Stomach (tissue), 8 donors: ENCODE measurements at regions not wholly inside any gene's neighbourhood (a gene's known extent, or its start where the extent isn't known, plus 50 kb on each side); places are given as distances from the start of the nearest gene placed in this dataset.
A peak's percentile ranks its signal among the peaks of the same experiment; 100 is the strongest.

Source experiments
- DNase-seq, 2 donors: peaks; one replicate each; pipeline versions ENCODE4 v3.0.0 to v3.0.0-alpha.2; 2013 to 2019
- H3K27ac ChIP-seq, 5 donors: fragments of 200-600 bp in 4 of 5; sonication (generic) in 4 of 5; one replicate each; pipeline ENCODE4 v1.5.1; 2013 to 2019; ENCODE audit warnings: mild to moderate bottlenecking in 1 of 5, moderate library complexity in 1 of 5
- H3K27me3 ChIP-seq, 3 donors: fragments of 200-600 bp; sonication (generic); one replicate each; pipeline ENCODE4 v1.5.1; 2017 to 2019; ENCODE audit warnings: mixed run types in 1 of 3
- H3K36me3 ChIP-seq, 4 donors: fragments of 200-600 bp; sonication (generic); 1 replicate in 3 of 4; 2 replicates in 1 of 4; pipeline ENCODE4 v1.5.1; 2016 to 2019
- H3K4me1 ChIP-seq, 4 donors: fragments of 200-600 bp; sonication (generic); one replicate each; pipeline ENCODE4 v1.5.1; 2016 to 2019
- H3K4me3 ChIP-seq, 4 donors: fragments of 200-600 bp; sonication (generic) in 3 of 4; one replicate each; pipeline ENCODE4 v1.5.1; 2016 to 2019; ENCODE audit warnings: mild to moderate bottlenecking in 1 of 4
- H3K9me3 ChIP-seq, 4 donors: fragments of 200-600 bp; sonication (generic); one replicate each; pipeline ENCODE4 v1.5.1; 2016 to 2019
- CTCF ChIP-seq, 7 experiments: fragments of 450-650 bp in 4 of 7; fragments of 200-600 bp in 3 of 7; sonication (generic) in 3 of 7; IDR thresholded peaks; one replicate each; pipeline ENCODE4 v1.5.1; 2016 to 2019; ENCODE audit warnings: antibody characterized with exemption in 7 of 7, control low read depth in 2 of 7, mild to moderate bottlenecking in 1 of 7
- EP300 ChIP-seq: sonication (generic); formaldehyde crosslinking; IDR thresholded peaks from one replicate; pipeline ENCODE4 v1.6.1; 2017; ENCODE audit warnings: antibody characterized with exemption
- POLR2A ChIP-seq, 4 donors: fragments of 450-650 bp; IDR thresholded peaks; one replicate each; pipeline ENCODE4 v1.6.1; 2016; ENCODE audit warnings: antibody characterized with exemption in 4 of 4, control low read depth in 2 of 4, mild to moderate bottlenecking in 1 of 4, moderate library complexity in 1 of 4
- POLR2AphosphoS5 ChIP-seq, 3 donors: sonication (generic); formaldehyde crosslinking; IDR thresholded peaks; one replicate each; pipeline ENCODE4 v1.6.1; 2016; ENCODE audit warnings: antibody characterized with exemption in 3 of 3
- WGBS, 5 donors: extraction: QIAGEN DNeasy Blood & Tissue Kit in 3 of 5; methylation state at CpG; one replicate each; pipeline versions ENCODE4 v1.1.5 to v1.1.7; 2013 to 2018; 5-methylcytosine and 5-hydroxymethylcytosine counted together
- intact Hi-C: fragments of 100-400 bp; cut with DNase I; formaldehyde crosslinking; loops from one replicate; pipeline ENCODE4 v1.15.1; 2023; ENCODE audit warnings: low total_unique reads
- donor health status: healthy with polysubstance abuse.
- donor health status: Bipolar disorder and iron deficiency.
- donor health status: healthy.

- H3K27me3 ChIP-seq: no peaks in the 10 kb centered on the region
Observed at GRCh38 chr2:223460774-223461211, 141.4 kb downstream of the SCG2 start.

GRCh38 chr2:223464071-223464470 lies 138.1 kb downstream of the SCG2 start:
- Histone ChIP-seq H3K27me3 (no peaks in the 10 kb centered on the region), H3K9me3 (peaks cover 0 to 12% (median 0%) of the 10 kb centered on the region in 4 donors), H3K36me3 (no peaks in the 10 kb centered on the region), H3K4me1 (no peaks in the 10 kb centered on the region), H3K27ac (no peak overlapping the region), H3K4me3 (no peak overlapping the region)
- intact Hi-C loops: no loop called here
- WGBS, 5 donors: 83 to 94% (median 91%) methylated on average over 2 of the region's 2 CpGs
- no peak for DNase-seq
- TF ChIP-seq EP300 (no peak), POLR2AphosphoS5 (IDR thresholded peaks at IDR 0.05) (no peak), POLR2A (IDR thresholded peaks at IDR 0.05) (no peak), CTCF (IDR thresholded peaks at IDR 0.05) (no peak)

More at GRCh38 chr2:223460774-223461211, 141.4 kb downstream of the SCG2 start:
- Histone ChIP-seq H3K9me3 (peaks cover 0 to 12% (median 0%) of the 10 kb centered on the region in 4 donors), H3K4me3 (no peak overlapping the region), H3K27ac (peak overlapping the region in 1 of 5 donors; percentile 12), H3K36me3 (no peaks in the 10 kb centered on the region), H3K4me1 (no peaks in the 10 kb centered on the region)
- intact Hi-C loops: no loop called here
- no peak for DNase-seq
- TF ChIP-seq EP300 (no peak), CTCF (IDR thresholded peaks at IDR 0.05) (no peak), POLR2A (IDR thresholded peaks at IDR 0.05) (no peak), POLR2AphosphoS5 (IDR thresholded peaks at IDR 0.05) (no peak)

DNA sequence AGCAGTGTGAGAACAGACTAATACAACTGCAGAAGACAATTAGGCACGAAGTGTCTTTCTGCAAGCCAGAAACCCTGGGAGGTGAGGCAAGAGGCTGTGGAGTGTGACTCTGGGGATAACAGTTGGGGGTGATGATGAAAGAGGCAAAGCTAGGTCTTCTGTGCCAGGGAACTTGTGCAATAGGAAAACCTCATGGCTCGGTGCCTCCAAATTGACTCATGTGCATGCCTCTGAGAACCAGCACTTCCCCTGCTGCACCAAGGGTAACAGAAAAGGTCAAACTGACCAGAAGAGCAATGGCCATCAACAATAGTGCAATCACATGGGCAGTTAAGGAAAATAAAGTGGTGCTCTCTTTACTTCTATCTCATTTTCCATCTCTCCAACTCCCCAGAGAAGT lies 136.4 kb downstream of the SCG2 start:
- WGBS, 5 donors: 39 to 78% (median 74%) methylated on average over 2 of the region's 2 CpGs
- Histone ChIP-seq H3K4me3 (no peak overlapping the region), H3K27ac (no peak overlapping the region)

DNA sequence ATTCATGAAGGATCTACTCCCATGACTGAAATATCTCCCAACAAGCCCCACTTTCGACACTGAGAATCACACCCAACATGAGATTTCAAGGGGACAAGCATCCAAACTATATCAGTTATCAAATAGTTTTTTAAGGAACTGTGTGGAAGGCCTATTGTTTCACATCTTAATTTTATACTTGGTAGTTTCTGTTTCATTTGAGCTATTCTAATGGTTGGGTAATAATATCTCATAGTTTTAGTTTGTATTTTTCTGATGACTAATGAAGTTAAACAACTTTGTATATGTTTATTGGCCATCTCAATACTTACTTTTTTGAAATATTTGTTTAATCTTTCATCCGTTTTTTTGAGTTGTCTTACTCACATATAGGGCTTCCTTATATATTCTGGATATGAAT lies 135.0 kb downstream of the SCG2 start:
- H3K9me3 ChIP-seq: peaks cover 0 to 11% (median 0%) of the 10 kb centered on the region in 4 donors
- no peaks in the 10 kb centered on the region for H3K36me3 ChIP-seq
- H3K4me3 ChIP-seq: no peak overlapping the region
- DNase-seq: no peak
- intact Hi-C loops: no loop called here
- H3K27ac ChIP-seq: no peak overlapping the region
- H3K27me3 ChIP-seq: no peaks in the 10 kb centered on the region
- peaks cover 0 to 5% (median 2%) of the 10 kb centered on the region in 4 donors for H3K4me1 ChIP-seq
- 44 to 71% (median 51%) methylated on average over 2 of the region's 2 CpGs for WGBS, 5 donors
- no peak for TF ChIP-seq CTCF (IDR thresholded peaks at IDR 0.05)
- TF ChIP-seq POLR2A (IDR thresholded peaks at IDR 0.05): no peak
- no peak for TF ChIP-seq EP300
- no peak for TF ChIP-seq POLR2AphosphoS5 (IDR thresholded peaks at IDR 0.05)

More for the DNA sequence above, 136.4 kb downstream of the SCG2 start:
- Histone ChIP-seq H3K9me3 (peaks cover 0 to 12% (median 0%) of the 10 kb centered on the region in 4 donors), H3K4me1 (peaks cover 0 to 5% (median 2%) of the 10 kb centered on the region in 4 donors), H3K27me3 (no peaks in the 10 kb centered on the region), H3K36me3 (no peaks in the 10 kb centered on the region)
- intact Hi-C loops: no loop called here
- peak; percentile 44 to 75 (median 69) for TF ChIP-seq POLR2AphosphoS5 (IDR thresholded peaks at IDR 0.05)
- TF ChIP-seq EP300: no peak
- peak in 1 of 2 donors; percentile 29 for DNase-seq

- TF ChIP-seq POLR2A (IDR thresholded peaks at IDR 0.05) (no peak), CTCF (IDR thresholded peaks at IDR 0.05) (no peak), EP300 (no peak), POLR2AphosphoS5 (IDR thresholded peaks at IDR 0.05) (no peak)
- 75 to 88% (median 78%) methylated on average over 6 of the region's 6 CpGs for WGBS, 5 donors
- Histone ChIP-seq H3K36me3 (no peaks in the 10 kb centered on the region), H3K4me1 (peaks cover 0 to 5% (median 2%) of the 10 kb centered on the region in 4 donors), H3K9me3 (no peaks in the 10 kb centered on the region), H3K27ac (no peak overlapping the region), H3K27me3 (no peaks in the 10 kb centered on the region), H3K4me3 (no peak overlapping the region)
- intact Hi-C loops: no loop called here
- peak in 1 of 2 donors; percentile 20 for DNase-seq
Observed at GRCh38 chr2:223469270-223470046, 132.7 kb downstream of the SCG2 start.
